Mesodermal cell (in vitro differentiated cells): ENCODE measurements at regions not wholly inside any gene's neighbourhood (a gene's known extent, or its start where the extent isn't known, plus 50 kb on each side); places are given as distances from the start of the nearest gene placed in this dataset.

ENCODE experiments used
- H3K27ac ChIP-seq: 2 replicates; pipeline ENCODE4 v1.7.0; 2013; ENCODE audit warnings: mild to moderate bottlenecking, low read depth, low read length, moderate library complexity; ENCODE audit not compliant: severe bottlenecking
- H3K36me3 ChIP-seq: 2 replicates; pipeline ENCODE4 v1.7.1; 2013; ENCODE audit warnings: mild to moderate bottlenecking, low read length, moderate library complexity; ENCODE audit not compliant: control insufficient read depth, insufficient read depth
- H3K4me1 ChIP-seq: one replicate; pipeline ENCODE4 v1.7.1; 2013; ENCODE audit warnings: mild to moderate bottlenecking, low read length; ENCODE audit not compliant: insufficient read depth, control insufficient read depth, poor library complexity, severe bottlenecking
- H3K4me3 ChIP-seq: 2 replicates; pipeline ENCODE4 v1.7.0; 2013; ENCODE audit warnings: low read length, control low read depth, mild to moderate bottlenecking; ENCODE audit not compliant: insufficient read depth, poor library complexity, severe bottlenecking; ENCODE audit errors: extremely low read depth
- H3K9me3 ChIP-seq: 2 replicates; pipeline ENCODE4 v1.7.1; 2013; ENCODE audit warnings: mild to moderate bottlenecking, low read length, moderate library complexity; ENCODE audit not compliant: control insufficient read depth
- whole genome bisulfite sequencing, 2 experiments: methylation state at CpG; one replicate each; pipeline ENCODE4 v1.1.5; 2013; ENCODE audit warnings: missing lambda C conversion rate in 2 of 2; ENCODE audit not compliant: insufficient coverage in 2 of 2; 5-methylcytosine and 5-hydroxymethylcytosine counted together

DNA sequence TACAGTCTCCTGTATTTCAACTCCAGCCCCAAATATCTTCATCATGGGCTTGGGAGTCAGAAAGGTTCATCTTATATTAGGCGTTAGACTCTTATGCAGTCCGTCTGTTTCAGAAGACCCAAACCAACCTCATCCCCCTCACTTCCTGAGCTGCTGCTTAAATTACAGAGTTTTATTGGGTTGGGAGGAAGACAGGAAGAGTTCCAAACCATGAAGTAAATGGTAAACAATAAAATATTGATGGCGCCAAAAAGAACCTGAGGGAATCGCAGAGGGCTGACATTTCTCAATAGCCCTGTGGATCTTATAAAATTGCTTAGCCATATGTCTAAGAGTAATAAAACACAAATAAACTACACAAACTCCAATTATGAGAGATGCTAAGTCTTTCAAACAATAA is 116.9 kb upstream of the C3orf80 start:
- WGBS, 2 experiments, result 60 to 100% methylated on average over 1 of the region's 4 CpGs
- Histone ChIP-seq H3K36me3 (no peaks in the 10 kb centered on the region), H3K4me1 (no peaks in the 10 kb centered on the region), H3K27ac (no peak overlapping the region), H3K9me3 (no peaks in the 10 kb centered on the region), H3K4me3 (no peak overlapping the region)

DNA sequence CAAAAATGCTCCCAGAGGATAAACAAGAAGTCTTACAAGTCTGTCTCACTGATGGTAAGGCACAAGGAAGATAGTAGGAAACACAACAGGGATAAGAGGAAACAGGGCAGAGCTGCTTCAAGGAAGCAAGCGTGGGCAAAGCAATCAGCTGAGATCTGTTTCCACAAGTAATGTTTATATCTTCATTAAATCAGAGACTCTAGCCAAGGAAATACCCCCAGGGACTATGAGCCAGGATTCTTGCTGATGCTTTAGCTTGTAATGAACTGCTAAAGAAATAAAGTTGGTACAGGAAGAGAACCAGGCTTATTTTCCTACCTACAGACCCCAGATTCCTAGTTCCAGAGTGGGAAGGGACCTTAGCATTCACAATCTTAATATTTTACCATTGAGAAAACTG is 112.7 kb upstream of the C3orf80 start:
- Histone ChIP-seq H3K36me3 (no peaks in the 10 kb centered on the region), H3K9me3 (no peaks in the 10 kb centered on the region), H3K27ac (no peak overlapping the region), H3K4me1 (no peaks in the 10 kb centered on the region), H3K4me3 (no peak overlapping the region)
- 83% methylated on average over 1 of the region's 1 CpG; no CpG with 5 or more reads in 1 of the 2 experiments for WGBS, 2 experiments

DNA sequence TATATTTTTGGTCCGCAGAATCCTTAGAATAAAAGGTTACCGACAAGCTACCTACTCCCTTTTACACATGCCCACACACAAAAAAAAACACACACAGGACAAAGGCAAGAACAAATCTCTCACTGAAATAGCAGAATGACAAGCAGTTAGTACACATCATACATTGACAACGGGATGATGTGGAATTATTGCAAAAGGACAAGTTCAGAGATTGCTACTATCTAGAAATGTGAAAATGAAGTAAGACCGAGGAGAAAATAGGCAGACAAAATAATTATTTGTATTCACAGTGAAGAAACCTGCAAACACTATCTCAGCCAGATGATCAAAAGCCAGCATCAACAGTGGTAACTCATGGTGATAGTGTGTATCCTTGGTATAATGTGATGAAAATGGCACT is 112.2 kb upstream of the C3orf80 start:
- H3K4me1 ChIP-seq, result no peaks in the 10 kb centered on the region
- 43% methylated on average over 1 of the region's 4 CpGs; no CpG with 5 or more reads in 1 of the 2 experiments for WGBS, 2 experiments
- H3K36me3 ChIP-seq, result no peaks in the 10 kb centered on the region
- H3K9me3 ChIP-seq, result no peaks in the 10 kb centered on the region
- H3K4me3 ChIP-seq, result no peak overlapping the region
- H3K27ac ChIP-seq, result no peak overlapping the region

DNA sequence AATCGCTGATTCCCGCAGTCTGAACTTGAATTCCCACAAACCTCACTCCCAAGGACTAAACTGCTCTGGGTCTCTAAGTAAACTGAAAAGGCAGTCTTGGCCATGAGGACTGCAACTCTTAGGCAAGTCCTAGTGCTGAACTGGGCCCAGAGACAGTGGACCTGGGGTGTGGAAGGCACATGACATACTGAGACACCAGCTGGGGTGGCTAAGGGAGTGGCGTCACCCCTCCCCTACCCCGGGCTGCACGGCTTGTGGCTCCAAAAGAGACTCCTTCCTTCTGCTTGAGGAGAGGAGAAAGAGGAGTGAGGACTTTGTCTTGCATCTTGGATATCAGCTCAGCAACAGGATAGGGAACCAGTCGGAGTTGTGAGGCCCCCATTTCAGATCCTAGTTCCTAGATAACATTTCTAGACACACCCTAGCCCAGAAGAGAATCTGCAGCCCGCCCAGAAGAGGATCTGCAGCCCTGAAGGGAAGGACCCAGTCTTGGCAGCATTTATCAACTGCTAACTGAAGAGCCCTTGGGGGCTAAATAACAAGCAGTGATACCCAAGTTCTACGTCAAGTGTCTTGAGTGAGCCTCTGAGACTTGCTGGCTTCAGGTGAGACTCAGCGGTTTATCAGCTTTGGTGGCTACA is 110.7 kb upstream of the C3orf80 start:
- Histone ChIP-seq H3K4me3 (no peak overlapping the region), H3K27ac (no peak overlapping the region), H3K36me3 (no peaks in the 10 kb centered on the region), H3K9me3 (no peaks in the 10 kb centered on the region), H3K4me1 (no peaks in the 10 kb centered on the region)
- WGBS, 2 experiments, result 86 to 93% methylated on average over 6 to 8 of the region's 9 CpGs

DNA sequence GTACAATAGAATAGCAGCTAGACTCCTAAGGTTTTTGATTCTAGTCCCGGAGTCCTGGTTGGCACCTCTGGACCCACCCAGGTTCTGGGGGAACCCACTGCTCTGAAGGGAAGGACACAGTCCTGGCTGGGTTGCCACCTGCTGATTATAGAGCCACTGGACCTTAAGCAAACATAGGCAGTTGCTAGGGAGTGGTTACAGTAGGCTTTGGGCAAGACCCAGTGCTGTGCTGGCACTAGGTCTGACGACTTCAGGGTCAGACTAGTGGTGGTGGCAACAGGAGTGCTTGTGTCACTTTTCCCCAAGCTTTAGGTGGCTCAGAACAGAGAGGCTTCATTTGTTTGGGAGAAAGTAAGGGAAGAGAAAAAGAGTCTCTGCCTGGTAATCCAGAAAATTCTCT is 109.8 kb upstream of the C3orf80 start:
- H3K9me3 ChIP-seq, result no peaks in the 10 kb centered on the region
- no peaks in the 10 kb centered on the region for H3K36me3 ChIP-seq
- H3K27ac ChIP-seq, result no peak overlapping the region
- no peak overlapping the region for H3K4me3 ChIP-seq
- no peaks in the 10 kb centered on the region for H3K4me1 ChIP-seq
- WGBS, 2 experiments, result 62 to 78% methylated on average over 2 of the region's 2 CpGs

DNA sequence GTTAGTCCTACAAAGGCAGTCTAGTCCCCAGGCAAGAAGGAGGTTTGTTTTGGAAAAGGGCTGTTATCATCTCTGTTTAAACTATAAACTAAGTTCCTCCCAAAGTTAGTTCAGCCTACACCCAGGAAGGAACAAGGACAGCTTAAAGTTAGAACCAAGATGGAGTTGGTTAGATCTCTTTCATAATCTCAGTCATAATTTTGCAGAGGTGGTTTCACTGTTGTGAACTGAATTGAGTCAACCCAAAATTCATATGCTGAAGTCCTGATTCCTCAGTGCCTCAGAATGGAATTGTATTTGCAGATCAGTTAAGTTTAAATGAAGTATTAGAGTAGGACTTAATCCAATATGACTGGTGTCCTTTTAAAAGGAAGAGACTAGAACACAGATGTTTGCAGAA is 101.0 kb upstream of the C3orf80 start:
- Histone ChIP-seq H3K4me3 (no peak overlapping the region), H3K36me3 (no peaks in the 10 kb centered on the region), H3K27ac (no peak overlapping the region), H3K4me1 (peaks cover 1% of the 10 kb centered on the region), H3K9me3 (no peaks in the 10 kb centered on the region)

DNA sequence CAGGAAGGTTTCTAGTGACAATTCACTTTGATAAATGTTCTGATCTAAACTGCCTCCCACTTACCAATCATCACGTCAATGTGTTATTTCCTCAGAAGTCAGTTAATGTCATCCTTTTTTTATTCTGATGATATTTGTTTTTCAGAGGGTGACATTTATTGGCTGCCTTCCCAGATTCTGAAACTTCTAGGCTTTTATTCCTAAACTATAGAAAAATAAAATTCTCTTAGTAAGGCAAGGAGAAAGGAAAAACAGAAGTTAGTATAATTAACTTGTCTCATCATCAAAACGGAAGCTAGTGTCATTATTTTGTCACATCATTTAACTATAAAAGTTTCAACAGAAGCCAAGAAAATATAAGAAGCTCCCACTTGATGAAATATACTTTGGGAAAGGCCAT is 100.0 kb upstream of the C3orf80 start:
- WGBS, 2 experiments, result no CpG with 5 or more reads among the region's 2 CpGs
- Histone ChIP-seq H3K36me3 (no peaks in the 10 kb centered on the region), H3K27ac (no peak overlapping the region), H3K4me3 (no peak overlapping the region), H3K4me1 (peaks cover 4% of the 10 kb centered on the region), H3K9me3 (no peaks in the 10 kb centered on the region)

DNA sequence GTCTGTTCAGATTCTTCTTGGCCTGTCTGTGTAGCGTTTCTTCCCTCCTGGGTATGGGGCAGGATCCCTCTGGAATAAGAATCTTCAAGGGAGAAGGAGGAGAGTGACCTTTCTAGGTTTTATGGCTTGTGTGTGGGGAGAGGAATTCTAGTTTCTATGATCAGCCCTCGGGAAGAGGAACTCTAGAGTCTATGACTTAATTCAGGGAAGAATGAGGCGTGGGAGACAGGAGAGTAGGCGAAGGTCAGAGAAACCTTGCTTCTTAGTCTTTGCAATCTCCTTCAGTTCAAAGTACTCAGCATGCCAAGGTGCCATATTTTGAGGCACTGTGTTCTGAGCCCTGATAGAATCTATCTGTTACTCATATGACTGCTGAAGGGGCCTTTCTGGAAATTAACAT is 99.2 kb upstream of the C3orf80 start:
- Histone ChIP-seq H3K27ac (no peak overlapping the region), H3K4me1 (peaks cover 4% of the 10 kb centered on the region), H3K4me3 (no peak overlapping the region), H3K9me3 (no peaks in the 10 kb centered on the region), H3K36me3 (no peaks in the 10 kb centered on the region)
- WGBS, 2 experiments, result 92 to 100% methylated on average over 3 to 4 of the region's 4 CpGs

DNA sequence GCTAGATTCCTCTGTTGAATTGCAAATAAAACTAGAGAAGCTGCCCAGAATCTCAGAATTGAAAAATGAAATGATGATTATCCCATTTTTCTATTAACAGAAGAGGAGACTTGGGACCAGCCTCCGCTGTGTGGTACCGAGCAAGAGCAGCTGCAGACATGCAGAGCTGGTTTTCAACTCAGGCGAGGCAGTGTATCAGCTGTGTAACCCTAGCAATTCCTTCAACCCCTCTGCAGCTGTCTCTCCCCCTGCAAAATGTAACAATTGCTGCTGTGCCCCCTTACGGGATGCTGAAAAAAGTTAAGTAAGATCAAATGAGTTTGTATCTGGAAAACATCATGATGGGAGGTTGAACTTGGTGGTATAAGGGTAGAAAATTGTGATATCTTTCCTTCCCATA is 98.5 kb upstream of the C3orf80 start:
- Histone ChIP-seq H3K27ac (no peak overlapping the region), H3K9me3 (no peaks in the 10 kb centered on the region), H3K4me3 (no peak overlapping the region), H3K4me1 (peaks cover 4% of the 10 kb centered on the region), H3K36me3 (no peaks in the 10 kb centered on the region)
- whole genome bisulfite sequencing, 2 experiments, result 83 to 100% methylated on average over 2 to 3 of the region's 4 CpGs

DNA sequence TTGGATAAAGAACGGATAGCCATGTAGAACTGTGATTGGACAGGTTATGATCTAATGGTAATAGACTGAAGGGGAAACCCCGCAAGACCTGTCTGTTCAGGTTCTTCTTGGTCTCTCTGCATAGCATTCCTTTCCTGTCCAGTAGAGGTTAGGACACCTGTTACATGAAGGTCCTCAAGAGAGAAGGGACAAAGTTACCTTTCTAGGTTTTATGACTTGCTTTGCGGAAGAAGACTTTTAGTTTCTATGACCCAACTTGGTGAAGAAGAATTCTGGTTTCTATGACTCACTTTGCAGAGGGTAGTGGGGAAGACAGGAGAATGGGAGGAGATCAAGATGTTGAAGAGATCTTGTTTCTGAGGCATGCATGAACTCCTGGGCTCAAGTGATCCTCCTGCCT is 97.9 kb upstream of the C3orf80 start:
- Histone ChIP-seq H3K4me1 (peaks cover 4% of the 10 kb centered on the region), H3K36me3 (no peaks in the 10 kb centered on the region), H3K4me3 (no peak overlapping the region), H3K9me3 (no peaks in the 10 kb centered on the region), H3K27ac (no peak overlapping the region)
- 84 to 93% methylated on average over 3 of the region's 3 CpGs for WGBS, 2 experiments

DNA sequence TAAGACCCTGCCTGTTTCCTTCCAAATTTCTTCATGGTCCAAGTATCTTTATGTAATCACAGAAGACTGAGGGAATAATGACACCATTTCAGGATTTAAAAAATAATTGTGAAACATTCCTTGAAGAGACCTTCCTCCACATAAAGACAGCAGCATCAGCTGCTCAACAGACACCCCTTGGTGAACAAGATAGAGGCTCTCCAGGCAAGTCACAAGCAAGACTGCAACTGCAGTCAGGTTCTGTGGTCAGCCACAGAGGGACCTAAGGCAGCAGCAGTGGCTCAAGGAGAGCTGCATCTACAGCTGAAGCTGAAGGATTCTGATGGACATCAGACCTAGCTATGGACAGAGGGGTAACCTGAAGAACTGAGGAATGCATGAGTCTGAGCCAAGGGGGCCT is 97.2 kb upstream of the C3orf80 start:
- H3K36me3 ChIP-seq, result no peaks in the 10 kb centered on the region
- H3K27ac ChIP-seq, result no peak overlapping the region
- H3K4me1 ChIP-seq, result peaks cover 4% of the 10 kb centered on the region
- no peak overlapping the region for H3K4me3 ChIP-seq
- H3K9me3 ChIP-seq, result no peaks in the 10 kb centered on the region
